ENCODE measurements at regions not wholly inside any gene's neighbourhood (a gene's known extent, or its start where the extent isn't known, plus 50 kb on each side); places are given as distances from the start of the nearest gene placed in this dataset.

DNA sequence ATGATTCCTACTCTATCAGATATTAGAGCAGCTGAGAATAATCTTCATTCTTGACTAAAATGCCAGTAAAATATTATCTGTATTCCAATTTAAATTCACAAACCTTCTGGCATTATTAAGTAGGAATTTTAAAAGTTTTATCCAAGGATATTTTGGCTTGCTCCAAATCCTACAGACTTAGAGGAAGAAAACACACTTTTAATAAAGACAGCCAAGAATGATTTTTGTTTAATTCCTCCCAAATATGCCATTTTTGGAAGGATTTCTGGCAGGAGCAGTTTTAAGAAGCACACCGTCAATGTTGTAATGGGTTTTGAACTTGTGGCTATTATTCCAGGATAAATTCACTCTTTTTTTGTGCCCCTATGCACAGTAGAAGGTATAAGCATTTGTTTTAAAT, 355.1 kb downstream of the SLITRK5 start:
- TF ChIP-seq, protein P1, sequence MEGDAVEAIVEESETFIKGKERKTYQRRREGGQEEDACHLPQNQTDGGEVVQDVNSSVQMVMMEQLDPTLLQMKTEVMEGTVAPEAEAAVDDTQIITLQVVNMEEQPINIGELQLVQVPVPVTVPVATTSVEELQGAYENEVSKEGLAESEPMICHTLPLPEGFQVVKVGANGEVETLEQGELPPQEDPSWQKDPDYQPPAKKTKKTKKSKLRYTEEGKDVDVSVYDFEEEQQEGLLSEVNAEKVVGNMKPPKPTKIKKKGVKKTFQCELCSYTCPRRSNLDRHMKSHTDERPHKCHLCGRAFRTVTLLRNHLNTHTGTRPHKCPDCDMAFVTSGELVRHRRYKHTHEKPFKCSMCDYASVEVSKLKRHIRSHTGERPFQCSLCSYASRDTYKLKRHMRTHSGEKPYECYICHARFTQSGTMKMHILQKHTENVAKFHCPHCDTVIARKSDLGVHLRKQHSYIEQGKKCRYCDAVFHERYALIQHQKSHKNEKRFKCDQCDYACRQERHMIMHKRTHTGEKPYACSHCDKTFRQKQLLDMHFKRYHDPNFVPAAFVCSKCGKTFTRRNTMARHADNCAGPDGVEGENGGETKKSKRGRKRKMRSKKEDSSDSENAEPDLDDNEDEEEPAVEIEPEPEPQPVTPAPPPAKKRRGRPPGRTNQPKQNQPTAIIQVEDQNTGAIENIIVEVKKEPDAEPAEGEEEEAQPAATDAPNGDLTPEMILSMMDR (conservative IDR thresholded peaks at IDR 0.05; ENCODE audit: low read depth, low read length) = no peak
- TF ChIP-seq EZH2 (IDR thresholded peaks at IDR 0.05; ENCODE audit: low read length, unreplicated experiment) (no peak), EZH2phosphoT487 (IDR thresholded peaks at IDR 0.05; ENCODE audit: borderline replicate concordance, low read length) (no peak)
